ENCODE measurements at regions not wholly inside any gene's neighbourhood (a gene's known extent, or its start where the extent isn't known, plus 50 kb on each side); places are given as distances from the start of the nearest gene placed in this dataset.

- H3K4me3 ChIP-seq (ENCODE audit: low read length): no peak overlapping the region
- H3K27ac ChIP-seq (ENCODE audit: low read depth, low read length): no peak overlapping the region
- no peaks in the 10 kb centered on the region for H3K36me3 ChIP-seq (ENCODE audit: control insufficient read depth, insufficient read depth, low read length)
- H3K9ac ChIP-seq (ENCODE audit: low read length): no peak overlapping the region
- H3K27me3 ChIP-seq (ENCODE audit: control insufficient read depth, insufficient read depth, low read length): no peaks in the 10 kb centered on the region
- no peaks in the 10 kb centered on the region for H3K4me1 ChIP-seq (ENCODE audit: control insufficient read depth, insufficient read depth, low read length)
These were observed 51.2 kb upstream of the SEC16B start for GRCh38 chr1:178020968-178021640.

DNA sequence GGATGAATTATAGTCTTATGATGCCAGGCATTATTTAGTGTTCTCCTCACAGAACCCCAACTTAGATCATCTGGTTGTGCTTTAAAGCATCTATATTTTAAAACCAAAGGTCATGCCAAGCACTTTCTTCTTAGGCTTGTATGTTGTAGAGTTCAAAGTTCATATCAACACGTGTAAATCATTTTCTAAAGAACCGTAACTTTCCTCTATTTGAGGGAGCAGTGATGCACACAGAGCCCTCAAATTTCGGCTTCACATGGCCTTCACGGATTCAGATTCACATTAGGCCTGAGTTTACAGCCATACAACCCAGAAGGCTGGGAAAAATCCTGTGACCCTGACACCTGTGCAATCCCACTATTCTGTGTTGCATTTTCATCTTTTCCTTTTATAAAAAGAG is 52.1 kb upstream of the SEC16B start:
- H3K4me1 ChIP-seq (ENCODE audit: control insufficient read depth, insufficient read depth, low read length): no peaks in the 10 kb centered on the region
- H3K27ac ChIP-seq (ENCODE audit: low read depth, low read length): no peak overlapping the region
- H3K9ac ChIP-seq (ENCODE audit: low read length): no peak overlapping the region
- H3K36me3 ChIP-seq (ENCODE audit: control insufficient read depth, insufficient read depth, low read length): no peaks in the 10 kb centered on the region
- no peaks in the 10 kb centered on the region for H3K27me3 ChIP-seq (ENCODE audit: control insufficient read depth, insufficient read depth, low read length)
- H3K4me3 ChIP-seq (ENCODE audit: low read length): no peak overlapping the region

- H3K4me1 ChIP-seq (ENCODE audit: control insufficient read depth, insufficient read depth, low read length): no peaks in the 10 kb centered on the region
- H3K36me3 ChIP-seq (ENCODE audit: control insufficient read depth, insufficient read depth, low read length): no peaks in the 10 kb centered on the region
- no peak overlapping the region for H3K4me3 ChIP-seq (ENCODE audit: low read length)
- H3K27me3 ChIP-seq (ENCODE audit: control insufficient read depth, insufficient read depth, low read length): no peaks in the 10 kb centered on the region
- H3K9ac ChIP-seq (ENCODE audit: low read length): no peak overlapping the region
- no peak overlapping the region for H3K27ac ChIP-seq (ENCODE audit: low read depth, low read length)
These were observed 53.3 kb upstream of the SEC16B start for GRCh38 chr1:178023181-178023618.

DNA sequence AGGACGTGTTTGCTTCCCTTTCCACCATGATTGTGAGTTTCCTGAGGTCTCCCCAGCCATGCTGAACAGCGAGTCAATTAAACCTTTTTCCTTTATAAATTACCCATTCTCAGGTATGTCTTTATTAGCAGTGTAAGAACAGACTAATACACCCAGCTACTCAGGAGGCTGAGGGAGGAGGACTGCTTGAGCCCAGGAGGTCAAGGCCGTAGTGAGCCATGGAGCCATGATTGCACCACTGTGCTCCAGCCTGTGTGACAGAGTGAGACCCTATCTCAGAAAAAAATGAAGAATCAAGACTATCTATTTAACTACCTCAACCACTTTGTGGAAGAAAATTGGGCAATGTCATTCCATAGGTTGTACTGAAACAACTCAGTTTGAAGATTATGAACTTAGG is 54.6 kb upstream of the SEC16B start:
- Histone ChIP-seq H3K27ac (ENCODE audit: low read depth, low read length) (no peak overlapping the region), H3K4me3 (ENCODE audit: low read length) (no peak overlapping the region), H3K27me3 (ENCODE audit: control insufficient read depth, insufficient read depth, low read length) (no peaks in the 10 kb centered on the region), H3K9ac (ENCODE audit: low read length) (no peak overlapping the region), H3K36me3 (ENCODE audit: control insufficient read depth, insufficient read depth, low read length) (no peaks in the 10 kb centered on the region), H3K4me1 (ENCODE audit: control insufficient read depth, insufficient read depth, low read length) (no peaks in the 10 kb centered on the region)

- Histone ChIP-seq H3K36me3 (ENCODE audit: control insufficient read depth, insufficient read depth, low read length) (no peaks in the 10 kb centered on the region), H3K27ac (ENCODE audit: low read depth, low read length) (no peak overlapping the region), H3K9ac (ENCODE audit: low read length) (no peak overlapping the region), H3K27me3 (ENCODE audit: control insufficient read depth, insufficient read depth, low read length) (no peaks in the 10 kb centered on the region), H3K4me3 (ENCODE audit: low read length) (no peak overlapping the region), H3K4me1 (ENCODE audit: control insufficient read depth, insufficient read depth, low read length) (no peaks in the 10 kb centered on the region)
These were observed 55.9 kb upstream of the SEC16B start for GRCh38 chr1:178025613-178026356.

- Histone ChIP-seq H3K9ac (ENCODE audit: low read length) (no peak overlapping the region), H3K36me3 (ENCODE audit: control insufficient read depth, insufficient read depth, low read length) (no peaks in the 10 kb centered on the region), H3K27me3 (ENCODE audit: control insufficient read depth, insufficient read depth, low read length) (no peaks in the 10 kb centered on the region)
These were observed 59.1 kb upstream of the SEC16B start for GRCh38 chr1:178028841-178029481.

GRCh38 chr1:178030467-178030866 is 60.6 kb upstream of the SEC16B start:
- Histone ChIP-seq H3K4me1 (ENCODE audit: control insufficient read depth, insufficient read depth, low read length) (no peaks in the 10 kb centered on the region), H3K27me3 (ENCODE audit: control insufficient read depth, insufficient read depth, low read length) (no peaks in the 10 kb centered on the region), H3K9ac (ENCODE audit: low read length) (no peak overlapping the region), H3K4me3 (ENCODE audit: low read length) (no peak overlapping the region), H3K36me3 (ENCODE audit: control insufficient read depth, insufficient read depth, low read length) (no peaks in the 10 kb centered on the region), H3K27ac (ENCODE audit: low read depth, low read length) (no peak overlapping the region)

More at GRCh38 chr1:178028841-178029481, 59.1 kb upstream of the SEC16B start:
- Histone ChIP-seq H3K4me3 (ENCODE audit: low read length) (no peak overlapping the region), H3K4me1 (ENCODE audit: control insufficient read depth, insufficient read depth, low read length) (no peaks in the 10 kb centered on the region), H3K27ac (ENCODE audit: low read depth, low read length) (no peak overlapping the region)

GRCh38 chr1:178031856-178032320 is 62.0 kb upstream of the RASAL2 start:
- Histone ChIP-seq H3K27ac (ENCODE audit: low read depth, low read length) (no peak overlapping the region), H3K9ac (ENCODE audit: low read length) (no peak overlapping the region), H3K36me3 (ENCODE audit: control insufficient read depth, insufficient read depth, low read length) (no peaks in the 10 kb centered on the region), H3K4me1 (ENCODE audit: control insufficient read depth, insufficient read depth, low read length) (no peaks in the 10 kb centered on the region), H3K27me3 (ENCODE audit: control insufficient read depth, insufficient read depth, low read length) (no peaks in the 10 kb centered on the region), H3K4me3 (ENCODE audit: low read length) (no peak overlapping the region)

DNA sequence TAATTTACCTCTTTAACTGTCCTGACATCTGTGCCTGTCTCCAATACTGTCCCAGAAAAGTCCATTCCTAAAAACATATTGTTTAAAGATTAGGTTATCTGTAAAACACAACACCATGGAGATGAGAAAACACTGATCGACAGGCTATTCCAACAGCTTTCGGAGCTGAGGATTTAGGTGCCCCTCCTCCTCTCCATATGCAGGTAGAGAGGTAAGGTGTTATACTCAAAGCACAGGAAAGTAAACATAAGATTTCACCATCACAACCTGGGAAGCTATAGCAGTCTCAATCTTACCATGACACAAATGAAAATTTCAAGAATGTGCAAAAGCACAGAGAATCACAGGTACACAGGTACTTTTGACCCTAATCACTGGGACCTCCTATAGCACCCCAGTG is 60.9 kb upstream of the RASAL2 start:
- no peaks in the 10 kb centered on the region for H3K4me1 ChIP-seq (ENCODE audit: control insufficient read depth, insufficient read depth, low read length)
- no peak overlapping the region for H3K9ac ChIP-seq (ENCODE audit: low read length)
- H3K27ac ChIP-seq (ENCODE audit: low read depth, low read length): no peak overlapping the region
- no peak overlapping the region for H3K4me3 ChIP-seq (ENCODE audit: low read length)
- H3K36me3 ChIP-seq (ENCODE audit: control insufficient read depth, insufficient read depth, low read length): no peaks in the 10 kb centered on the region
- H3K27me3 ChIP-seq (ENCODE audit: control insufficient read depth, insufficient read depth, low read length): no peaks in the 10 kb centered on the region

GRCh38 chr1:178034676-178035075 is 59.2 kb upstream of the RASAL2 start:
- H3K9ac ChIP-seq (ENCODE audit: low read length): no peak overlapping the region
- H3K27me3 ChIP-seq (ENCODE audit: control insufficient read depth, insufficient read depth, low read length): no peaks in the 10 kb centered on the region
- no peak overlapping the region for H3K4me3 ChIP-seq (ENCODE audit: low read length)
- H3K36me3 ChIP-seq (ENCODE audit: control insufficient read depth, insufficient read depth, low read length): no peaks in the 10 kb centered on the region
- no peaks in the 10 kb centered on the region for H3K4me1 ChIP-seq (ENCODE audit: control insufficient read depth, insufficient read depth, low read length)
- no peak overlapping the region for H3K27ac ChIP-seq (ENCODE audit: low read depth, low read length)

- Histone ChIP-seq H3K4me3 (ENCODE audit: low read length) (no peak overlapping the region), H3K36me3 (ENCODE audit: control insufficient read depth, insufficient read depth, low read length) (no peaks in the 10 kb centered on the region), H3K9ac (ENCODE audit: low read length) (no peak overlapping the region), H3K4me1 (ENCODE audit: control insufficient read depth, insufficient read depth, low read length) (no peaks in the 10 kb centered on the region), H3K27me3 (ENCODE audit: control insufficient read depth, insufficient read depth, low read length) (no peaks in the 10 kb centered on the region), H3K27ac (ENCODE audit: low read depth, low read length) (no peak overlapping the region)
These were observed 57.8 kb upstream of the RASAL2 start for GRCh38 chr1:178036090-178036489.

GRCh38 chr1:178037510-178038253 is 56.2 kb upstream of the RASAL2 start:
- Histone ChIP-seq H3K36me3 (ENCODE audit: control insufficient read depth, insufficient read depth, low read length) (no peaks in the 10 kb centered on the region), H3K27ac (ENCODE audit: low read depth, low read length) (peak overlapping the region; percentile 47), H3K4me1 (ENCODE audit: control insufficient read depth, insufficient read depth, low read length) (no peaks in the 10 kb centered on the region), H3K27me3 (ENCODE audit: control insufficient read depth, insufficient read depth, low read length) (no peaks in the 10 kb centered on the region), H3K4me3 (ENCODE audit: low read length) (peak overlapping the region; percentile 79), H3K9ac (ENCODE audit: low read length) (peak overlapping the region; percentile 63)

All from rectal smooth muscle tissue (tissue), 1 donor.